GM12864 (cell line): ENCODE measurements at regions not wholly inside any gene's neighbourhood (a gene's known extent, or its start where the extent isn't known, plus 50 kb on each side); places are given as distances from the start of the nearest gene placed in this dataset.

Experiments used
- DNase-seq: peaks from one replicate; pipeline ENCODE4 v3.0.0-alpha.2; 2011; ENCODE audit warnings: low read depth
- H3K4me3 ChIP-seq: 2 replicates; pipeline ENCODE4 v1.5.1; 2011; ENCODE audit warnings: mild to moderate bottlenecking, low read depth, low read length, control low read depth
- TF ChIP-seq, protein P1 (sequence below): IDR thresholded peaks from 2 replicates; pipeline ENCODE4 v1.5.1; 2011; ENCODE audit warnings: low read depth, mild to moderate bottlenecking, moderate library complexity, low read length, control low read depth, inconsistent platforms; ENCODE audit errors: missing control alignments

DNA sequence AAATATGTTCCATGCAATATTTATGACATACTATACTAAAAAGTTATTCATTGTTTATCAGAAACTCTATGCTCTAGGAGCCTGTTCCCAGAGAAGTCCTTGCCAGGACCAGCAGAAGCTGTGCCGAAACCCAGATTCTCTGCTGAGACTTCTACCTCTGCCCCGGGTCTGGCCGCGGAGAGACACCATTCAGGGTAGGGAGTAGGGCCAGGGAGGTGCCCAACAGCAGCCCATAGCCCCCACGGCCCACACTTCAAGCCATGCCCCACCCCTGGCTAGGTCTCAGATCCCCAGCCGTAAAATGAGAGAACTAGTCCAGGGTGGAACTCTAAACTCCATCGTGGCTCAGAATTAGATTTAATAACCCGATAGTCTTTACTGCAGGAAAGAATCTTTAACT is 102.9 kb downstream of the ZFP36L2 start:
- TF ChIP-seq, protein P1, sequence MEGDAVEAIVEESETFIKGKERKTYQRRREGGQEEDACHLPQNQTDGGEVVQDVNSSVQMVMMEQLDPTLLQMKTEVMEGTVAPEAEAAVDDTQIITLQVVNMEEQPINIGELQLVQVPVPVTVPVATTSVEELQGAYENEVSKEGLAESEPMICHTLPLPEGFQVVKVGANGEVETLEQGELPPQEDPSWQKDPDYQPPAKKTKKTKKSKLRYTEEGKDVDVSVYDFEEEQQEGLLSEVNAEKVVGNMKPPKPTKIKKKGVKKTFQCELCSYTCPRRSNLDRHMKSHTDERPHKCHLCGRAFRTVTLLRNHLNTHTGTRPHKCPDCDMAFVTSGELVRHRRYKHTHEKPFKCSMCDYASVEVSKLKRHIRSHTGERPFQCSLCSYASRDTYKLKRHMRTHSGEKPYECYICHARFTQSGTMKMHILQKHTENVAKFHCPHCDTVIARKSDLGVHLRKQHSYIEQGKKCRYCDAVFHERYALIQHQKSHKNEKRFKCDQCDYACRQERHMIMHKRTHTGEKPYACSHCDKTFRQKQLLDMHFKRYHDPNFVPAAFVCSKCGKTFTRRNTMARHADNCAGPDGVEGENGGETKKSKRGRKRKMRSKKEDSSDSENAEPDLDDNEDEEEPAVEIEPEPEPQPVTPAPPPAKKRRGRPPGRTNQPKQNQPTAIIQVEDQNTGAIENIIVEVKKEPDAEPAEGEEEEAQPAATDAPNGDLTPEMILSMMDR = no peak
- no peak for DNase-seq
- H3K4me3 ChIP-seq = no peak overlapping the region

DNA sequence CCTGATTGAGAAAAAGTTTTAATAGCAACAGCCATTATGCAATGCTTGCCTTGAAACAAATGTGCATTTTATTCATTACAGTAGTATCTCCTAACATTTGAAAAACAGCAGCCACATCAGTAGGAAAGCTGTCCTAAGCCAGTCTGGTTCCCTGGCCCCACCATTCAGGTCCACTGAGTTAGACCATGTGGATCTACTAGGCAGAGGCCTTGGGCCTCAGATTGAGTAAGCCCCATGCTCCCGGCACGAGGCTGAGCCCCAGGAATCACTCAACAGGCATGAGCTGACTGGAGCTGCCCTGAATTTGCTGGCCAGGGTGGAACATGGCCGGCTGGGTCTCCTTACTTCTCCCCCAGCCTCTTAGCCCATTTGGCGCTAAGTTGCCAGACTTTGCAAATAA is 103.4 kb downstream of the ZFP36L2 start:
- TF ChIP-seq, protein P1 = no peak
- DNase-seq = no peak

DNA sequence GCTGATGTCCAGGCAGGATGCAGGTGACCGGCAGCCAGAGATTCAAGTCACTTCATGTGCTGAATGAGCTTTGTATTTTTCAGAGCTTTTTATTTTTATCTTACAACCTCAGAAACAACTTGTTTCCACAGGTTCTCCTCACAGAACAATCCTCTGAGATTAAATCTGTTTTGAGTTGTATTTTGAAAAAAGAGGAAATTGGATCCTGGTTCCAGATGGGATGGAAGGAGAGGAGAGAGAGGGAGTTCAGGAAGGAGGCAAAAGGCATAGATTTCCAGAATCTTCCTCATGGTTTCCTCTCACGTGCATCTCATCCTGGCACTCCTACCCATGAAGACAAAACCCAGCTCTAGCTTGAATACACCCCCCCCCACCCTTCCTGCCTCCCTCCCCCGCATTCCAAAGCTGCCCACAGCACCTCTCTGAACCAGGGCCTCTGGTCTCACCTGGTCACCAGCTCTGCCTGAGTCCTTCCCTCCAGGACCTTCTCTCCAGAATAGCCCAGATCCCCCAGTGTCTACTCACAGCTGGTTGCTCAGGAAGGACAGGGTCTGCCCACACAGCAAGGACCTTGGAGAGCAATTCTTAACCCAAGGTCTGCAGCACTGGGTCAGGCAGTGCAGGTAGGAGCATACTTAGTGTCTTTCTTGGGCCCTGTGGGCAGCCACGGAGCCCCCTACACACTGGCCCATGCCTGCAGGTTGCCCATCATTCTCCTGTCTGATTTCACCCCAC is 104.7 kb downstream of the ZFP36L2 start:
- DNase-seq = no peak
- H3K4me3 ChIP-seq = no peak overlapping the region
- TF ChIP-seq, protein P1 = no peak

More for the DNA sequence above, 103.4 kb downstream of the ZFP36L2 start:
- H3K4me3 ChIP-seq = no peak overlapping the region

DNA sequence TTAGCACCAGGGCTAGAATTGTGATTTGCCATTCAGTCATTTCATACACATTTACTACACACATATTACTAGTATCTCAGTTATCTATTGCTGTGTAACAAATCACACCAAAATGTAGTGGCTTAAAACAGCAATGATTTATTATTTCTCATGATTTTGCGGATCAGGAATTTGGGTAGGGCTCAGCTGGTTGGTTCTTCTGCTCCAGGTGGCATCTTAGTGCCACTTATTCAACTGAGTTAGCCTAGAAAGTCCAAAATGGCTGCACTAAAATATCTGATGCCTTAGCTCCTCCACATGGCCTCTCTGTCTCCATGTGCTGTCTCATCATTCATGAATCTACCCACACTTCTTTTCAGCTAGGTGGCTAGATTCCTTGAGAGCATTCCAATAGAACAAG is 107.1 kb downstream of the ZFP36L2 start:
- TF ChIP-seq, protein P1 = no peak
- no peak overlapping the region for H3K4me3 ChIP-seq
- DNase-seq = no peak

DNA sequence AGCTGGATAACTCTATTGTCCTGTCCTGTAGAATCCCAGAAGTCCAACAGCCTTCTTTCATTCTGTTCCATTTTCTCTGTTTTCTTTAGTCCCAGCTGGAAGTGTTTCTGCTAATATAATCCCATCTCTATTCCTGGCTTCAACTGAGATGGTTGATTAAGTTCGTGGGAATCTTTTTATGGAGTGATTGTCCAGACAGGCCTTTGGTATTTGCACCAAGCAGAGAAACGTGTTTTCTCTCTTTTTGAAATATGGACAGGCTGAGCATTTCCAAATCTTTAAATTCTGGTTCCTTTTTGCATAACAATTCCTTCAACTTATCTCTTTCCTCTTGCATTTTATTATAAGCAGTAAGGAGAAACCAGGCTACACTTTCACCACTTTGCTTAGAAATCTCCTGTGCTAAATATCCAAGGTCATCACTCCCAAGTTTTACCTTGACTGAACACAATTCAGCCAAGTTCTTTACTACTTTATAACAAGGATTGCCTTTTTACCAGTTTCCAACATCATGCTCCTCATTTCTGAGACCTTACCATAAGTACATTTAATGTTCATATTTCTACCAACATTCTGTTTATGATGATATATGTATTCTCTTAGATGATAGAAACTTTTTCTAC is 108.8 kb downstream of the ZFP36L2 start:
- no peak overlapping the region for H3K4me3 ChIP-seq

DNA sequence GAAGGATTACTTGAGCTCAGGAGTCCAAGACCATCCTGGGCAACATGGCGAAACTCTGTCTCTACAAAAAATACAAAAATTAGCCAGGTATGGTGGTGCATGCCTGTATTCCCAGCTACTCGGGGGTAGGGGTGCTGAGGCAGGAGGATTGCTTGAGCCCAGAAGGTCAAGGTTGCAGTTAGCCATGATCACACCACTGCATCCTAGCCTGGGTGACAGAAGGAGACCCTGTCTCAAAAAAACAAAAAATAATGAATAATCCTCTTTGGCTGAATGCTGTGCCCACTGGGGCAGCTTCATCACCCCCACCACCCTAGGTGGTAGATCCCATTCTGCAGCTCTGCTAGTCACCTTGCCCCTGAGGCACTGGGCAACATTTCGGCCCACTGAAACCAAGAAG is 109.4 kb downstream of the ZFP36L2 start:
- no peak overlapping the region for H3K4me3 ChIP-seq
- TF ChIP-seq, protein P1 = no peak
- DNase-seq = no peak

More for the DNA sequence above, 108.8 kb downstream of the ZFP36L2 start:
- DNase-seq = no peak
- TF ChIP-seq, protein P1 = no peak
